Osteoblast (primary cell): ENCODE measurements at regions not wholly inside any gene's neighbourhood (a gene's known extent, or its start where the extent isn't known, plus 50 kb on each side); places are given as distances from the start of the nearest gene placed in this dataset.
"Not testable (repeated sequence)": the region's sequence is repeated elsewhere in the genome, so short reads cannot be mapped to it uniquely, and the experiment has no call there.

Source experiments
- DNase-seq: peaks from one replicate; pipeline ENCODE4 v3.0.0; 2011; ENCODE audit warnings: low spot score, mixed read lengths; ENCODE audit not compliant: insufficient read length; ENCODE audit errors: missing footprints
- H2AFZ ChIP-seq: 2 replicates; pipeline ENCODE4 v1.6.0; 2011; ENCODE audit warnings: mild to moderate bottlenecking, low read length
- H3K27ac ChIP-seq: 2 replicates; pipeline ENCODE4 v1.5.1; 2011; ENCODE audit warnings: mild to moderate bottlenecking, low read depth, low read length, moderate library complexity
- H3K27me3 ChIP-seq: 2 replicates; pipeline ENCODE4 v1.6.0; 2012; ENCODE audit warnings: mild to moderate bottlenecking, control low read depth, inconsistent platforms, low read length, moderate library complexity; ENCODE audit not compliant: insufficient read depth
- H3K36me3 ChIP-seq: 2 replicates; pipeline ENCODE4 v1.5.1; 2011; ENCODE audit warnings: mild to moderate bottlenecking, low read length, control low read depth, moderate library complexity; ENCODE audit not compliant: insufficient read depth
- H3K4me1 ChIP-seq: 2 replicates; pipeline ENCODE4 v1.5.1; 2011; ENCODE audit warnings: mild to moderate bottlenecking, low read length, control low read depth, moderate library complexity; ENCODE audit not compliant: insufficient read depth
- H3K4me2 ChIP-seq: 2 replicates; pipeline ENCODE4 v1.6.0; 2011; ENCODE audit warnings: mild to moderate bottlenecking, low read length; ENCODE audit not compliant: insufficient read depth
- H3K4me3 ChIP-seq: fragments of 200-600 bp; sonication (generic); 3 replicates; pipeline ENCODE4 v1.5.1; 2012; ENCODE audit warnings: mild to moderate bottlenecking, low read length, inconsistent platforms; ENCODE audit not compliant: insufficient read depth
- H3K79me2 ChIP-seq: 2 replicates; pipeline ENCODE4 v1.6.0; 2012; ENCODE audit warnings: mild to moderate bottlenecking, low read length, control low read depth, inconsistent platforms; ENCODE audit not compliant: insufficient read depth
- H3K9me3 ChIP-seq: 2 replicates; pipeline ENCODE4 v1.5.1; 2011; ENCODE audit warnings: low read depth, low read length, control low read depth
- H4K20me1 ChIP-seq: 2 replicates; pipeline ENCODE4 v1.6.0; 2012; ENCODE audit warnings: mild to moderate bottlenecking, low read length, control low read depth; ENCODE audit not compliant: insufficient read depth
- TF ChIP-seq, protein P1 (sequence below): IDR thresholded peaks from 2 replicates; pipeline ENCODE4 v1.5.1; 2011; ENCODE audit warnings: mild to moderate bottlenecking, low read depth, low read length, moderate library complexity; ENCODE audit errors: extremely low read depth

- Histone ChIP-seq H3K4me3 (no peak overlapping the region), H3K9me3 (no peaks in the 10 kb centered on the region), H3K79me2 (no peaks in the 10 kb centered on the region), H2AFZ (no peak overlapping the region), H3K4me2 (no peak overlapping the region), H3K36me3 (no peaks in the 10 kb centered on the region), H4K20me1 (no peaks in the 10 kb centered on the region), H3K4me1 (no peaks in the 10 kb centered on the region), H3K27me3 (no peaks in the 10 kb centered on the region), H3K27ac (no peak overlapping the region)
- TF ChIP-seq, protein P1, sequence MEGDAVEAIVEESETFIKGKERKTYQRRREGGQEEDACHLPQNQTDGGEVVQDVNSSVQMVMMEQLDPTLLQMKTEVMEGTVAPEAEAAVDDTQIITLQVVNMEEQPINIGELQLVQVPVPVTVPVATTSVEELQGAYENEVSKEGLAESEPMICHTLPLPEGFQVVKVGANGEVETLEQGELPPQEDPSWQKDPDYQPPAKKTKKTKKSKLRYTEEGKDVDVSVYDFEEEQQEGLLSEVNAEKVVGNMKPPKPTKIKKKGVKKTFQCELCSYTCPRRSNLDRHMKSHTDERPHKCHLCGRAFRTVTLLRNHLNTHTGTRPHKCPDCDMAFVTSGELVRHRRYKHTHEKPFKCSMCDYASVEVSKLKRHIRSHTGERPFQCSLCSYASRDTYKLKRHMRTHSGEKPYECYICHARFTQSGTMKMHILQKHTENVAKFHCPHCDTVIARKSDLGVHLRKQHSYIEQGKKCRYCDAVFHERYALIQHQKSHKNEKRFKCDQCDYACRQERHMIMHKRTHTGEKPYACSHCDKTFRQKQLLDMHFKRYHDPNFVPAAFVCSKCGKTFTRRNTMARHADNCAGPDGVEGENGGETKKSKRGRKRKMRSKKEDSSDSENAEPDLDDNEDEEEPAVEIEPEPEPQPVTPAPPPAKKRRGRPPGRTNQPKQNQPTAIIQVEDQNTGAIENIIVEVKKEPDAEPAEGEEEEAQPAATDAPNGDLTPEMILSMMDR = no peak
- DNase-seq = no peak
Observed at GRCh38 chr22:23473901-23474300, 106.2 kb downstream of the IGLL1 start.

DNA sequence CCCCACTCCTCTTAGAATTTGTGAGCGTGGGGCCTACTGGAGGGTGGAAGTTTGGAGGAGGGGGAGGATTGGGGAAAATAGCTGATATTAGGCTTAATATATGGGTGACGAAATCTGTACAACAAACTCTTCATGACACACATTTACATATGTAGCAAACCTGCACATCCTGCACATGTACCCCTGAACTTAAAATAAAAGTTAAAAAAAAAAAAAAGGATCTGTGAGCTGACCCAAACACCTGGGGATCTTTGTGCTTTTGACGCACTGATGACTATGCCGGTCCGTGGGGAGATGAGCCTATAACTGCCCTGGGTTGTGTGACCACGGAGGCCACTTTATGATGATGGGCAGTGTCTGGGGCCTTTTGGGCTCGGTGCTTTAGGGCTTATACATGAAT lies 107.7 kb downstream of the IGLL1 start:
- not testable (repeated sequence) for H3K36me3 ChIP-seq, H3K4me3 ChIP-seq, H3K4me1 ChIP-seq, H3K4me2 ChIP-seq, H3K27me3 ChIP-seq, H3K79me2 ChIP-seq, H3K27ac ChIP-seq, DNase-seq, H3K9me3 ChIP-seq, H4K20me1 ChIP-seq, H2AFZ ChIP-seq

GRCh38 chr22:23471698-23472097 lies 108.4 kb downstream of the IGLL1 start:
- Histone ChIP-seq H3K27ac (no peak overlapping the region), H3K79me2 (no peaks in the 10 kb centered on the region), H3K36me3 (no peaks in the 10 kb centered on the region), H3K4me3 (no peak overlapping the region), H4K20me1 (no peaks in the 10 kb centered on the region), H3K4me1 (no peaks in the 10 kb centered on the region), H3K9me3 (no peaks in the 10 kb centered on the region), H2AFZ (no peak overlapping the region), H3K4me2 (no peak overlapping the region), H3K27me3 (no peaks in the 10 kb centered on the region)
- DNase-seq = no peak
- TF ChIP-seq, protein P1 = no peak

- Histone ChIP-seq H3K4me3 (no peak overlapping the region), H3K79me2 (no peaks in the 10 kb centered on the region), H3K36me3 (no peaks in the 10 kb centered on the region), H3K4me1 (no peaks in the 10 kb centered on the region), H3K27ac (no peak overlapping the region), H2AFZ (no peak overlapping the region), H3K9me3 (no peaks in the 10 kb centered on the region), H3K4me2 (no peak overlapping the region), H3K27me3 (no peaks in the 10 kb centered on the region), H4K20me1 (no peaks in the 10 kb centered on the region)
- no peak for DNase-seq
- TF ChIP-seq, protein P1 = no peak
Observed at GRCh38 chr22:23470811-23471389, 109.2 kb downstream of the IGLL1 start.
